Stimulated activated naive CD8-positive, alpha-beta T cell treated with anti-CD3 and anti-CD28 coated beads, Interleukin-15, Interleukin-2, amounts not matched to agents 100 U/mL and 50 U/mL, for 24 hours (primary cell): ENCODE measurements at regions not wholly inside any gene's neighbourhood (a gene's known extent, or its start where the extent isn't known, plus 50 kb on each side); places are given as distances from the start of the nearest gene placed in this dataset.

Source experiments
- ATAC-seq: fragments of 150-1000 bp; cut with Tn5 transposase; one replicate; pipeline ENCODE4 v1.10.0; 2021
- DNase-seq: peaks from one replicate; pipeline ENCODE4 v3.0.0; 2021

DNA sequence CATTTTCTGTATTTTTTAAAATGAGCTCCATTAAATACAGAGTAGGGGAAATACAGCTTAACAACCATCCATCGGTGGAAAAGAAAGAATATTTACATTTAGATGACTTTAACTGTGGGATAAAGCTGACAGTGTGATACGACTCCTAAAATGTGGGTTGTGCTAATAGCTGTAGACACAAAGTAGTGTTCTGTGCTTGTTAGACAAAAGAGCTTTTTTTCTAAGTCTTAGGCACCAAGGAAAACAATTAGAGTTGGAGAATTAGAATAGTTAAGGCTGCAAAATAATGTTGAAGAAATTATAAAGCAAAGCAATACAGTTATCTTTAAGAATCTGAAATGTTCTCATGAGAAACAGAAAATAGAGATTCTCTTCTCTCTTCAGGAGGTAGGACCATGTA is 307.7 kb upstream of the KIRREL3 start:
- DNase-seq (no peak), ATAC-seq (no peak)

DNA sequence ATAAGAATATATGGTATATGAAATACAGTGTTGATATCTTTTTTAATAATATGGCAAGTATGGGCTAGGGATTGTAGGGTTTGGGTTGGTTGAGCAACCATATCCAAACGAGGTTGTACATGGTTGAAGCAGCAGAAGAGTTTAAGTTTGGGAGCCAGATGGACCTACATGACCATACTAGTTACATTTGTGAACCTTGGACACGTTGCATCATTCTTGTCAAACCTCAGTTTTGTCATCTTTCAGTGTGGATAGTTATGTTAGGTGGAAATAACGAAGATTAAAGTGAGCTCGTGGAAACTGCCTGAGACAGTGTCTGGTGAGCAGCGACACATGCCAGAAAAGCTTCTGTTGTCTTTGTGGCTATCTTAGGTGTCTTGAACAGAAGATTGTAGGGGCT is 307.1 kb upstream of the KIRREL3 start:
- DNase-seq (no peak), ATAC-seq (no peak)

DNA sequence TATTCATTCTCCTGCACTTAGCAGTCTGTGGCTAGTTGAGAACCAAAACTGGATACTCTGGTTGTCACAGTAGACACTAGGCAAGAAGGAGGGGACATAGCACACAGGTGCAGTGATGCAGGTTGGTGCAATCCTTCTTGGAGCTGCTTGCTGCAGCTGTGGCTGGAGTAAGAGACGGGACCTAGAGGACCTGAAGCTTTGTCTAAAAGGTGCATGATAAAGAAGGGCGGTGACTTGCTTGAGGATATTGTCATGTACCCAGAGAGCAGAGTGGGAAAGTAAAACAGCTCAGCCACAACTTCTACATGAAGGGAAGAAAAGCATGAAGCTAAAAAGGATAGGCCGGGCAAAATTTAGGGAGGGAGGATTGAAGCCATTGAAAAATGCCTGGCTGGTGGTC is 304.1 kb upstream of the KIRREL3 start:
- DNase-seq (no peak), ATAC-seq (no peak)

DNA sequence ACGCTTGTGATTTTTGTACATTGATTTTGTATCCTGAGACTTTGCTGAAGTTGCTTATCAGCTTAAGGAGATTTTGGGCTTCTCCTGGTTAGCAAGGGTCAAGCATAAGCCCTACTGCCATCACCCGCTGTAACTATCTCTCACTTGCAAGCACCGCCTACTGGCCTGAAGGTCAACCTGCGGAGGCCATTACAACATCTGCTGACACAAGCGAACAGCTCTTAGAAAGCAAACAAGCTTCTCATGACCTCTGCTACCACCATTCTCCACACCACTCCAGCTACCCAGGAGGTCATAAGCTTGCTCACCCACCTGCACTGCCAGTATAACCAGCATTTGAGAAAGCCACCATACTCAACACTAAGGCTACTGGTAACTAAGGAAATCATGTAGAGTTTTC is 288.4 kb upstream of the KIRREL3 start:
- DNase-seq, result no peak
- no peak for ATAC-seq

DNA sequence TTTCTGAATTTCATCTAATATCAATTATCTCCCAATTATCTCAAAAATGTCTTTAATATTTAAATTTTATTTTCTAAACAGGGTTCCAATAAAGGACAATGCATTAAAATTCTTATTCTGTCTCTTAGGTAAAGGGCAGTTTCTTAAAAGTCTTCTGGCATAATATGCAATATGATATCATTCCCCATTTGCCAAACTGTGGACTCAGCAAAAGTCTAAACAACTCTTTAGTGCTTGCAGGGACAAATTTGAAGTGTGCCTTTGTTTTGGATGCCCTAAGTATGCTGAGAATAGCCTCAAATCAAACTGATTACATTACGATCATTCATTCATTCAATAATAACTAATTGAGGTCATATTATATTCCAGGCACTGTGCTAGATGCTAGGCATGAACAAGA is 281.0 kb upstream of the KIRREL3 start:
- DNase-seq (no peak), ATAC-seq (no peak)

DNA sequence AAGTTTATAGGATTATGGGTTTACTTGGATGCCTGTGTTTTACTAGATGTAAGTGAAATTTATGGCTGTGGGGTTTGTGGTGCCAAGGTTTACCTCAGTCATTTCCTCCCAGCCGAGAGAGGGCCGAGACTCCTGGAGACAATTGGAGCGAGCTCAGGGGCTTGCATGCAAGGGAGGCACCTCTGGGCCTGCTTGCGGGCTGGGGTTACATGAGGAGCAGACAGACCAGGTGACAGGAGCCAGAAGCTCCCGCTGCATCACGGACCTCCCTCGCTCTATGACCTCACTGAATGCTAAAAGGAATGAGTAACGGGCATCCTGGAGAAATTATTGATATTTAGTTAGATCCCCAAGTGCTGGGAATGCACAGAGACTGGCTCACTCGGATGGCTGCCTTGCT is 275.2 kb upstream of the KIRREL3 start:
- no peak for DNase-seq
- no peak for ATAC-seq

DNA sequence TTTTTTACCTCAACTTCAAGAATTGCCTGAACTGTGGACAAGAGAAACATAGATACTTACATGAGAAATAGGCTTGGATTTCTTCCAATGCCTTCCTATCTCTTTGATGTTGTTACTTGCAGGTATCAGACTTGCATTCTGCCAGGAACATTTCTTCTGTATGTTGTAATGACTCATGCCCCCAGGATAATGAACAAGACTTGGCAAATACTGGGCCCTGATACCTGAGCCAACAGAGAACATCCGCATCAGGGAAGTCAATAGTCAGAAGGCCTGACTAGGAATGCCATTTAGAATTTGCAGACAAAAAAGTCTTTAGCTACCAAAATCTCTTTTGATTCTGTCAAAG is 273.7 kb upstream of the KIRREL3 start:
- no peak for DNase-seq
- ATAC-seq, result no peak

DNA sequence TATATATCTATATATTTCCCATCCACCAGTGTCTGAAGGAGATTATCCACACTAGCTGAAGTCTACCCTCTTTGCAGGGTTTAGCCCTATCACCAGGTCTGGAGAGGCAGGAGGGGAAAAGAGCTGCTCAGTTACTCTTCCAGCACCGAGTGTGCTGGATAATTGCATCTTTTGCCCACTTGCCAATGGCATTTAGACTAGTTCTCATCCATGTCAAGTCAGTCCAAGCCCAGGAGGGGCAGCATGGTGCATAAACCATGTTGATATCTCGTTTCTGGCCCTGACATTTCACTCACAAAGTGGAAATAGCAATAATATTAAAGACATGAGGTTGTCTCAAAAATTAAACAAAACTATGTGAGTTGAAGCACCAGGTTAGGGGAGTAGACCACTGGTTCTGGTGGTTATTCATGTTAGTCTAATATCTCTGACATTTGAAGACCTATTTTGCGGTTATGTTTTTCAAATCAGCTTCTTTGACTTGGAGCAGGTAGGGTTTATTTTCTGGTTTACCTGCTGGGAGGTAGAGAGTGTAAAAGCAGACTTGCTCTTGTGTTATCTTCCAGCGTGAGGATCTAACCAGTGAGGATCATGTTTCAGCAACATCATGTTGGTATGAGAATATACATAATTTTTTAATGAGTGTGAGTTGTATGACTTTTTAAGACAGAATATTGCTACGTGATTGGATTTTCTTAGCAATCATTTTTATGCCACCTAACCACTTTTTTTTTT is 273.2 kb upstream of the KIRREL3 start:
- ATAC-seq (no peak), DNase-seq (no peak)

DNA sequence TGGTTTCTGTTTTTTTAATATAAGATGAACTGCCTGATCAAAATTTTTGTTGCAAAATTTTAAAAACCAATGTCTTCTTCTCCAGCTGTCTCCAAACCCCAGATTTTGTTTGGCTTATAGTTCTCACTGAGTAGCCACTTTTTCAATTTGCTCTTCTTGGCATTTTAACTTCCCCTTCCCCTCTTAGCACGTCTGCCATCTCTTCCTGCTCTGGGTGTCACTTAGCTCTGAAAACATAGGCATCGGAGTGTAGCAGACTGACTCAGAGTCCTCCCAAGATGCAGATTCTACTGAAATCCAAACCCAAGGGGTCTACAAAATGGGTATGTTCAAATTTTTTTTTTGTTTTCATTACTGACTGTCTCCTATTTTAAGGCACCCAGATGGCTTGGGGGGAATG is 270.3 kb upstream of the KIRREL3 start:
- DNase-seq (no peak), ATAC-seq (no peak)

DNA sequence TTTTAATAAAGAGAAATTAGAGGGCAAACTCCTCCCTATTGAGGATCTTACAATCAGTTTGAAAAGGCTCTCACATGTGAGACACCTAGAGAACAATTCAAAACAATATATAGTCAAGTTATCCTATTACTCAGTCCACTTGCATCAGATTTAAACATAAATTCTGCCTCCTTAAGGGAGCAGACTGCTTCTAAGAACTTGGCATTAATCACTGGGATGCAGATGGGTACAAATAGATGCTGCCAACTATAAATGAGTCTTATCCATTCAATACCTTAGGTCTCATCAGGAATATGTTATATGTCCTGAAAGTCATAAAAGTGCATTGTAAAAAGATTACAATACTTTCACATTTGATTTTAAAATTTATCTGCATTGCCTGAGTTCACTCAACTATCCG is 269.3 kb upstream of the KIRREL3 start:
- DNase-seq (no peak), ATAC-seq (no peak)

DNA sequence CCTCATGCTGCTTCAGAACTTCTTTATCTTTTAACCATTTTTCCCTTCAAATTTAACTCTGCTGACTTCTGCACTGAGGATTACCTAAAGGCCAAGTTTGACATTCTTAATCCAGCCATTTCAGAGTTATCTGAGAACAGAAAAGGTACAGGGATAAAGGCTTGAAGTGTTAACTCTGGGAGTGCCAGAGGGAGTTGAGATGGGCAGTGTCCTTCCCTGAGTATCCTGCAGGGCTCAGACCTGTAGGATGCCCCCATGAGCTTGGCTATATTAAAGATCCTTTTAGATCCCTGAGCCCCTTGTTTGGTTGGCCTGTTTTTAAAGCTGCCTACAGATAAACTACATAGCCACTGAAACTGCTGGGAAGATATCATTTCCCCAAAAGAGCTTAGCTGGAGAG is 268.4 kb upstream of the KIRREL3 start:
- ATAC-seq (no peak), DNase-seq (no peak)

DNA sequence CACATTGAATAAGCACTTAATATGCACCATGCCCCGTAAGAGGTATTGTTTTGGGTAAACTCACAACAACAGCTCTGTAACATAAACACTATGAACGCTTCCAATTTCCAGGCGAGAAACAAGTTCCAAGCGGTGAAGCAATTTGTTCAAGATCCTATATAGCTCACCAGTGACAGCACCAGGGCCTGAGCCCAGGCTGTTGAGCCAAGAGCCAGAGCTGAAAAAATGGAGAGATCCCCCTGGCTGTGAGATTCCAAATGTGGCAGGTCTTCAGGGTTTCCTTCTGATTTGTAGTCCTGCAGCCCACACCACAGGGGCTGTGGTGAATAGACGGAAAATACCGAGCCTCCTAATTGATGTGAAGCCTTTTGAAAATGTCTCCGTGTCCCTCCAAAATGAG is 268.0 kb upstream of the KIRREL3 start:
- ATAC-seq (no peak), DNase-seq (no peak)

DNA sequence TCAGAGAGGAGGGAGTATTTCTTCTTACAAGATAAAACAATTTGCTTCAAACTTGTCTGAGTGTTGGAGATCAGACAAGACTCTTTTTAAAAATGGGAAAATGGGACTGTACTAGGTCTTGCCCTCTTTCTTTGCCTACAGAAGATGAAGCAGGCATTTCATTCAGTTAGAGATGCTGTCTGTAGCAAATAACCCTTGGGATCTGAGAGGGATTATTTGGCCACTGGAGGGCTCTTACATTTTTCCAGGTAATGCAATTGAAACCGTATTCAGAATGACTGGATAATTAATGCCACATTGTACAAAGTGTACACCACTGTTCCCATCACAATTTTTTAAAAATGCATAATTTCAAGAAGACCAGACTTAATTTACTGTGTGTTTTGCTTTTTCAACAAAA is 258.5 kb upstream of the KIRREL3 start:
- ATAC-seq (no peak), DNase-seq (no peak)

DNA sequence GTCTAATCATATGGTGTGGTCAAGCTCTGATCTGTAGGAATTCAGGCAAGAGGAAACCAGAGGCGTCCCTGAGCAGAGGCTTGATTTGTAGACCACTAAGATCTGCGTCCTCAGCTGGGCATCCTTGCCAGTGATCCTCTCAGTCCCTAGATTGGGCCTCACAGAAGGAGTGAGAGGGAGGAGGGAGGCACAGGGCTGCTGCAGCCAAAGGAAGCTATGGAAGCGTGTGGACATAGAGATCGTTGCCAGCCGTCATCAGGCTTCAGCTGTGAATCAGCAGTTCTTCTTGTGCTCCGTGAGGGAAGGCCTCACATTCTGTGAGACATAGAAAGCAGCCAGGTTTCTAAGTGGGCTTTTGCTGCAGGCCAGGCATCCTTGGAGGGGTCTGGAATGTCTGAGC is 254.6 kb upstream of the KIRREL3 start:
- ATAC-seq, result no peak
- DNase-seq, result no peak

DNA sequence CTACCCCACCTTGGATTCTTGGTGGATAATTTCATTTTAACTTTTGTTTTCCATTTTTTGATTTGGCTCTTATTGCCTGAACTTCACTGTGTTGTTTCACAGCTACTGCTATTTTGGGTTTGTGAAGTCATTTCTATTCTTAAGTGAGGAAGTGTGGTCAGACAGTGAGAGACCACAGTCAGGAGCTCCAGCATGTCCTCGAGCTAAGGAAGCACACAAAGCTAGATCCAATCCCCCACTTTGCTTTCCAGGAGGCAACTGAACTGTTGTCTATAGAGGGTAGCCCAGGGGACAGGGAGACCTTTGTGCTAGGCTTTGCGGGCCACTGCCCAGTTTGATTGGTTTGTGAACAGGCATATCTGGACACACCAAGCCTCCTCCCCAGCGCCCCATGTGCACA is 251.8 kb upstream of the KIRREL3 start:
- DNase-seq (no peak), ATAC-seq (no peak)

DNA sequence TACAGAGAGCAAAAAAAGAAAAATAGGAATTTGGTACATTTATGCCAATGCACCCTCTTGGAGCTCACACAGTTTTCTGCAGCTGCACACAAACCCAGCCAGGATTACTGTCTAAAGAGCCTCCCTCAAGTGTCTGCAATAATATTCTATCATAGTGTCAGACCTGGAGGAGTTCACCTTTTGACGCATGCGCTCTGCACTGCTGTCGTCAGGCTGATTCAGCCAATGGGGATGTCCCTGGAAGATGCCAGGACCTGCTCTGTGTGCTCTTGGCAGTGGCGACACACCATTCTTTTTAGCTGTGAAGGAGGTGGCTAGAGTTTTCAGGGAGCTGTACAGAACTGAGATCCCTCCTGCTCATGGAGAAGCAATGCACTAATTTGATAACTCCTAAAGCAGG is 249.0 kb upstream of the KIRREL3 start:
- ATAC-seq (no peak), DNase-seq (no peak)

DNA sequence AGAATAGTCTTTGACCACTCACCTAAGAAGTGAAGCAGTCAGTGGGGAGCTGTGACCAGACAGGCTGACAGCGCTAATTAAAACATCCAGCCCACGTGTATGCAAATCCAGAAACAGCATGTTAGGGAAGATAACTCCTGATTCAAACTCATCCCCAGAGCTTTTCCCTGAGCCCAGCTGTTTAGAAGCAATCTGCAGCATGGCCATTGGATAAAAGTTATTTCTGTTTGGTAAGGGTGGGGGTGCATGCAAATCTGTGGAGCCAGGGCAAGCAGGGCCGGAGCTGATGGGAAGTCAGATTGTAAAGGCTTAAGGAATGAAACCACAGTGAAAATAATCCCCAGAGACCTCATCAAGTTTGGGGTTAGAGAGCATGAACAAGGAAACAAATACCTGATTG is 247.9 kb upstream of the KIRREL3 start:
- DNase-seq (no peak), ATAC-seq (no peak)

DNA sequence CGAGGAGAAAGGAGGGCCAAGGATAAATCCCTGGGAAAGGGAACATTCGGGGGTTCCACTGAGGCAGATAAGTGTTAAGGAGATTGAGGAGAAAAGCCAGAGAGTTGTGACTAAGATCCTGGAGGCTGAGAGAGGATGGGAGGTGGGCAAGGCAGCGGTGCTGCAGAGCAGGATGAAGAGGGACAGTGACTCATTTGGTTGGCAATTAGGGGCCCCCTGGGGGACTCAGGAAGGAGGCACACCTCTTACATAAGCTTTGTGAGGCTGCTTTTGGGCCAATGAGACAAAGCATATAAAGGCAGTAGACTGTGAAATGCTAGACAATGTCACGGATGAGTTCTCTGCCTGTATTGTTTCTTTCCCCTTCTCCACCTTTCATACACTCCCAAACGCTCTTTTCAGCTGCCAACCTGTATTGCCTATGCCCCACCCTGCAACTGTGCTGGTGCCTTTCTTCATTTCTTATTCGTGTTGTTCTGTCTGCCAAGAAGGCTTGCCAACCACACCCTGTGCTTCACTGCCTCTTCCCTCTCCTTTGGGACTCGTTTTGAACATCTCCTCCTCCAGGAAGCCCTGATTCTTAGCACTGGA is 246.8 kb upstream of the KIRREL3 start:
- DNase-seq (no peak), ATAC-seq (no peak)

DNA sequence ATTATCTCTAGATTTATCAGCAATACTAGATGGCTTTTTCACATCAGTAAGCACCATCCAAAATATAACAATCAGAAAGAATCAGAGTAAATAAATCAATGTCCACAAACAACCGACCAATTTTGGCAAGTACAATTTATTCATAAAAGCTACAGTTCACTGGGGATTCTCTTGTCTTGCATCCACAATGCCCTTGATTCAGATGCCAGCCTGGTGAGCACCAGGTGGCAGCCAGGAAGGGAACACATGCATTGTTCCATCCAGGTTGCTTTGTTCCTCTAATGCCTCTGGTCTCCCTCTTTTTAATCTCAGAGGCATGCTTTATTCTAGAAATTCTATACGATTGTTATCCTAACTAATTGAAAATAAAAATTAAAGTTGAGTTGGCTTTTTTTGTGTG is 242.1 kb upstream of the KIRREL3 start:
- DNase-seq (no peak), ATAC-seq (no peak)

DNA sequence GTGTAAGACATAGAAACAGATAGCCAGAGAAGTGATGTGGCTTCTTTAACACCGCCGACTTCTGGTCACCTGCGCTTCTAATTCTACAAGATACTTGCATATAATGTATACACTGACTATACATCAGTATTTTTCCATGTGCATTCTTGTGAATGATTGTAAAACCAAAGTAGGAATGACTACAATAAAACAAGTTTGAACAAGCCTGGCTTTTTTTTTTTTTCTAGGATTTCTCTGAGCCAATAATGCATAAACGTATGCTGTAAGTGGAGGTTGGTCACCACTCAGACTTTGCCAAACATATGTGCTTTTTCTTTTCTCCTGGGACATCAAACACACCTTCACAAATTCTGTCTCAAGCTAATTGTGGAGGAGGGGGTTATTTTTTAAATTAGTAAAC is 237.8 kb upstream of the KIRREL3 start:
- DNase-seq (no peak), ATAC-seq (no peak)

DNA sequence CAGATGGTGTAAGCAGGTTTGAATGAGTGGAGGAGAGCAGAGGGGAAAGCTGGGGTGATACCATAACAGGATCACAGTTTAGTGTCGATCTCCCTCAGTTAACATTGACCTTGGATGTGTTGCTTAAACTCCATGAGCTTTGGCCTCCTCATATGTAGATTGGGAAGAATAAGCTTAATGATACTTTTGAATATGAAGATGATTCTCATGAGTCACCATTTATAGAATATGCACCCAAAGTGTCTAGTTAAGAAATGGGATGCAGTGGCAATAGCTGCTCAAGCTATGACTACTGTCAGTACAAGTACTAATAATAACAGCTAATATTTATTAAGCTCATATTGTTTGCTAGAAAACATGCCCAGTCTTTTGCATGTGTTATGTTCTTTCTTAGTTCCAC is 236.2 kb upstream of the KIRREL3 start:
- ATAC-seq, result no peak
- no peak for DNase-seq

DNA sequence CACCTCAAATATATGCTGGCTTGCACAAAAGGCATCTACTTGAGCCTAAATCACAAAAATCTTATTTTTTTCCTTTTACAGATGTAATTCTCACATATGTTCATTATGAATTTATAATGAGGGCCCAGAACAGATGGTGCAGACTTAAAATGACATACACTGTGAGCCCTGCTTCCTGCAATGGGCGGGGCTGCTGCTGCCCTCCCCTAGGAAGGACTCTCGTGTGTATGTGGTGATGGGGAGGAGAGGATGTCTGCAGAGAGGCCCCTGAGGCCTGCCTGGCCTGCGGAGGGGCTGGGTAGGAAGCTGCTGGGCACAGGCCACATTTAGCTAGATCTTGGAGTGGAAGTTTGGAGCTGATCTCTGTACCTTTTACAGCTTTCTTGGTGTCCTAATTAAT is 233.4 kb upstream of the KIRREL3 start:
- ATAC-seq, result no peak

DNA sequence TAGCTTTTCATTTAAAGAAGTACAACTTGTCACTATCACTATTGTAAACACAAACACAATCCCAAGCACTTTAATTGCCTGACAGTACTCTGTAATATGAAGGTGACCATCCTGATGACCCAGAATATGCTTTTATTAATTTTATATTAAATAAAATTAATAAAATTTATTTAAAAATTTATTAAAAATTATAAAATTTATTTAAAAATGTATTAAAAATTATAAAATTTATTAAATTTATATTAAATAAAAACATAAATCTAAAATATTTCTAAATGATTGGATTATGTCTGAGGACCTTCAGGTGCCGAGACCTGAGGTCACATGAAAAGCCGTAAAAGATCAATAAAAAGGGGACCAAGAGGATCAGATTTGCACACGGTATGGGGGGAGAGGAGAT is 229.8 kb upstream of the KIRREL3 start:
- DNase-seq (no peak), ATAC-seq (no peak)

More for the DNA sequence above, 233.4 kb upstream of the KIRREL3 start:
- no peak for DNase-seq

DNA sequence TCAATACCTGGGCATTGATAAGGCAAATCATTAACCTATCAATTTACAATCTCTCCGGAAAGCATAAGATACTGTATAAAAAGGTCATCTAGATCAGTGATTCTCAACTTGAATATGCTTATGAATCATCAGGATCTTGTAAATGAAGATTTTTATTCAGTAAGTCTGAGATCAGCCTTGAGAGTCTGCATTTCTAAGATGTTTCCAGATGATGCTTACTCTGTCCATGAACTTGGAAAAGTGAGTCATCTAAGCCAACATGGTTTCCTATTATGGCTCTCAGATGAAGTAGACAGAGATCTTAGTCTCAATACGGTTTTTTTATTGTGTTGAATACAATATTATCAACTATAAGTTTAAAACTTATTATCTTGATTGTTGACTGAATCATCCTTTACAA is 226.4 kb upstream of the KIRREL3 start:
- DNase-seq (no peak), ATAC-seq (no peak)

DNA sequence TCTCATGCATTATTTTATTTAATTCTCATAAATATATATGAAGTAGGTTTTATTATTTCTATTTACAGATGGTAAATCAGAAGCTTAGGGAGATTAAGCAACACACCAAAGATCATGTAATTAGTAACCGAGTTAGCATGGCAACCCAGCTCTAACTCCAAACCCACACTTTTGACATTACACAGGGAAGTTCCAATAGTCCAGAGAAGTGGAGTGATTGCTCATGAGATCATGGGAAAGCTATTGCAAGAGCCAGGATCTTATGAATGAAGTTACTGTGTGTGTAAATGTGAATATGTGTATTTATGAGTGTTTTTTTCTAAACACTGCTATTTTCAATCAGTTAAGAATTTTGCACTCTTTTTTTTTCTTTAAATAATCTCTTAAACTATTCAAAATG is 225.8 kb upstream of the KIRREL3 start:
- ATAC-seq, result no peak
- no peak for DNase-seq
